Neuronal stem cell (in vitro differentiated cells): ENCODE measurements at regions not wholly inside any gene's neighbourhood (a gene's known extent, or its start where the extent isn't known, plus 50 kb on each side); places are given as distances from the start of the nearest gene placed in this dataset.
"Not testable (repeated sequence)": the region's sequence is repeated elsewhere in the genome, so short reads cannot be mapped to it uniquely, and the experiment has no call there.

Experiments
- DNase-seq: peaks from one replicate; pipeline ENCODE4 v3.0.0-alpha.2; 2013; ENCODE audit warnings: low spot score
- H2AFZ ChIP-seq: one replicate; pipeline ENCODE4 v1.6.1; 2013; ENCODE audit warnings: mild to moderate bottlenecking, low read length, inconsistent platforms
- H2AK5ac ChIP-seq: 2 replicates; pipeline ENCODE4 v1.6.1; 2013; ENCODE audit warnings: low read depth, mild to moderate bottlenecking, inconsistent platforms, low read length, moderate library complexity, mixed read lengths
- H2BK120ac ChIP-seq: 2 replicates; pipeline ENCODE4 v1.6.1; 2013; ENCODE audit warnings: low read depth, mild to moderate bottlenecking, inconsistent platforms, low read length, moderate library complexity, mixed read lengths
- H2BK12ac ChIP-seq: one replicate; pipeline ENCODE4 v1.6.1; 2013; ENCODE audit warnings: low read length, inconsistent platforms
- H2BK15ac ChIP-seq: 2 replicates; pipeline ENCODE4 v1.6.1; 2013; ENCODE audit warnings: mild to moderate bottlenecking, low read length, inconsistent platforms, mixed read lengths
- H2BK5ac ChIP-seq: one replicate; pipeline ENCODE4 v1.6.1; 2013; ENCODE audit warnings: inconsistent platforms, mild to moderate bottlenecking, low read length, moderate library complexity
- H3K14ac ChIP-seq: one replicate; pipeline ENCODE4 v1.6.1; 2013; ENCODE audit warnings: low read length, inconsistent platforms
- H3K18ac ChIP-seq: 2 replicates; pipeline ENCODE4 v1.6.1; 2013; ENCODE audit warnings: low read length, inconsistent platforms
- H3K23ac ChIP-seq: 2 replicates; pipeline ENCODE4 v1.6.1; 2013; ENCODE audit warnings: low read depth, mild to moderate bottlenecking, mixed read lengths, low read length, inconsistent platforms; ENCODE audit not compliant: poor library complexity
- H3K27ac ChIP-seq: replicated peaks from 3 replicates; pipeline ENCODE4 v1.5.1; 2013; ENCODE audit warnings: low read length, inconsistent platforms
- H3K27me3 ChIP-seq, 3 experiments: 2 replicates each; pipeline ENCODE4 v1.6.1; 2013; ENCODE audit warnings: low read length in 3 of 3, mild to moderate bottlenecking in 2 of 3, inconsistent platforms in 1 of 3, low read depth in 1 of 3, mixed read lengths in 1 of 3, moderate library complexity in 1 of 3; ENCODE audit not compliant: control insufficient read depth in 3 of 3, insufficient read depth in 3 of 3
- H3K36me3 ChIP-seq, 2 donors: replicated peaks in 1 of 2; 2 replicates each; pipeline ENCODE4 v1.6.1; 2013; ENCODE audit warnings: low read length in 2 of 2; ENCODE audit not compliant: control insufficient read depth in 2 of 2, insufficient read depth in 2 of 2
- H3K4ac ChIP-seq: 2 replicates; pipeline ENCODE4 v1.6.1; 2013; ENCODE audit warnings: inconsistent platforms, mild to moderate bottlenecking, low read length, moderate library complexity
- H3K4me1 ChIP-seq, 2 donors: 1 replicate in 1 of 2; 2 replicates in 1 of 2; pipeline ENCODE4 v1.6.1; 2013; ENCODE audit warnings: low read length in 2 of 2, low read depth in 1 of 2; ENCODE audit not compliant: control insufficient read depth in 2 of 2, insufficient read depth in 1 of 2
- H3K4me2 ChIP-seq: one replicate; pipeline ENCODE4 v1.6.1; 2013; ENCODE audit warnings: mild to moderate bottlenecking, low read length, inconsistent platforms; ENCODE audit not compliant: insufficient read depth, poor library complexity, severe bottlenecking
- H3K4me3 ChIP-seq, 2 donors: 2 replicates each; pipeline ENCODE4 v1.5.1; 2013; ENCODE audit warnings: low read length in 2 of 2, mild to moderate bottlenecking in 2 of 2, inconsistent platforms in 1 of 2, moderate library complexity in 1 of 2
- H3K79me1 ChIP-seq: one replicate; pipeline ENCODE4 v1.6.1; 2013; ENCODE audit warnings: low read depth, mild to moderate bottlenecking, inconsistent platforms, low read length, moderate library complexity
- H3K9ac ChIP-seq: one replicate; pipeline ENCODE4 v1.6.1; 2013; ENCODE audit warnings: mild to moderate bottlenecking, low read depth, low read length, inconsistent platforms; ENCODE audit not compliant: poor library complexity
- H3K9me3 ChIP-seq, 2 donors: replicated peaks in 1 of 2; 2 replicates each; pipeline versions ENCODE3 to v1.6.1; 2013; ENCODE audit warnings: low read length in 2 of 2, mild to moderate bottlenecking in 2 of 2, inconsistent platforms in 1 of 2, low read depth in 1 of 2, mixed read lengths in 1 of 2, moderate library complexity in 1 of 2; ENCODE audit not compliant: control insufficient read depth in 2 of 2, insufficient read depth in 1 of 2
- H4K8ac ChIP-seq: one replicate; pipeline ENCODE4 v1.6.1; 2013; ENCODE audit warnings: low read depth, mild to moderate bottlenecking, inconsistent platforms, low read length, moderate library complexity
- H4K91ac ChIP-seq: one replicate; pipeline ENCODE4 v1.6.1; 2013; ENCODE audit warnings: low read length, low read depth, mild to moderate bottlenecking, inconsistent platforms; ENCODE audit not compliant: poor library complexity
- WGBS, 2 donors: extraction: QIAGEN DNeasy Blood & Tissue Kit; methylation state at CpG; one replicate each; pipeline ENCODE4 v1.1.7; 2013; ENCODE audit warnings: missing lambda C conversion rate in 2 of 2, mixed read lengths in 1 of 2; ENCODE audit not compliant: insufficient read length in 2 of 2, insufficient replicate concordance in 1 of 2; ENCODE audit errors: extremely low coverage in 2 of 2; 5-methylcytosine and 5-hydroxymethylcytosine counted together

- not testable (repeated sequence) for H3K36me3 ChIP-seq, H3K18ac ChIP-seq, H2AK5ac ChIP-seq, H4K91ac ChIP-seq, H3K4ac ChIP-seq, DNase-seq, H3K9ac ChIP-seq, H3K23ac ChIP-seq, H2AFZ ChIP-seq, H3K79me1 ChIP-seq, H3K27ac ChIP-seq, H3K9me3 ChIP-seq, H2BK15ac ChIP-seq, H2BK5ac ChIP-seq, H3K4me3 ChIP-seq, H3K27me3 ChIP-seq, H3K14ac ChIP-seq, H3K4me1 ChIP-seq, H3K4me2 ChIP-seq, H2BK12ac ChIP-seq, H4K8ac ChIP-seq, H2BK120ac ChIP-seq
- no CpG with 5 or more reads among the region's 1 CpG for WGBS, 2 donors
Measured at GRCh38 chr3:145709779-145710178, 451.2 kb downstream of the PLOD2 start.

- no peak overlapping the region for H3K4ac ChIP-seq
- H3K23ac ChIP-seq, result no peak overlapping the region
- H2BK12ac ChIP-seq, result no peak overlapping the region
- WGBS, 2 donors, result no CpG with 5 or more reads among the region's 1 CpG
- no peak overlapping the region for H2BK5ac ChIP-seq
- H4K91ac ChIP-seq, result no peak overlapping the region
- no peak overlapping the region for H3K18ac ChIP-seq
- no peaks in the 10 kb centered on the region for H3K36me3 ChIP-seq
- H2BK120ac ChIP-seq, result no peak overlapping the region
- H2AK5ac ChIP-seq, result no peak overlapping the region
- H3K9me3 ChIP-seq, result no peaks in the 10 kb centered on the region
- DNase-seq, result no peak
- H3K27ac ChIP-seq, result no peak overlapping the region
- no peaks in the 10 kb centered on the region for H3K79me1 ChIP-seq
- H3K14ac ChIP-seq, result no peak overlapping the region
- H3K27me3 ChIP-seq, result no peaks in the 10 kb centered on the region
- H3K9ac ChIP-seq, result no peak overlapping the region
- H3K4me3 ChIP-seq, result no peak overlapping the region
- no peak overlapping the region for H3K4me2 ChIP-seq
- H4K8ac ChIP-seq, result no peak overlapping the region
- H3K4me1 ChIP-seq, result peaks cover 2 to 8% of the 10 kb centered on the region in 2 donors
- no peak overlapping the region for H2AFZ ChIP-seq
- H2BK15ac ChIP-seq, result no peak overlapping the region
Measured at GRCh38 chr3:145716519-145716918, 444.5 kb downstream of the PLOD2 start.

GRCh38 chr3:145719114-145719513 is 441.9 kb downstream of the PLOD2 start:
- Histone ChIP-seq H2BK12ac (no peak overlapping the region), H2BK5ac (no peak overlapping the region), H2BK120ac (no peak overlapping the region), H3K4me1 (peaks cover 2 to 8% of the 10 kb centered on the region in 2 donors), H4K8ac (no peak overlapping the region), H2AK5ac (no peak overlapping the region), H3K14ac (no peak overlapping the region), H3K4me2 (no peak overlapping the region), H3K36me3 (no peaks in the 10 kb centered on the region), H3K4me3 (no peak overlapping the region), H2AFZ (no peak overlapping the region), H3K27me3 (no peaks in the 10 kb centered on the region), H3K23ac (no peak overlapping the region), H2BK15ac (no peak overlapping the region), H3K18ac (no peak overlapping the region), H3K27ac (no peak overlapping the region), H3K4ac (no peak overlapping the region), H3K9ac (no peak overlapping the region), H3K79me1 (no peaks in the 10 kb centered on the region), H4K91ac (no peak overlapping the region), H3K9me3 (no peaks in the 10 kb centered on the region)
- WGBS, 2 donors, result no CpG with 5 or more reads among the region's 1 CpG
- DNase-seq, result no peak

GRCh38 chr3:145721273-145721805 is 439.6 kb downstream of the PLOD2 start:
- Histone ChIP-seq H3K14ac (no peak overlapping the region), H3K18ac (no peak overlapping the region), H4K8ac (no peak overlapping the region), H3K4me3 (no peak overlapping the region), H2AFZ (no peak overlapping the region), H2BK120ac (no peak overlapping the region), H3K4me2 (no peak overlapping the region), H3K23ac (no peak overlapping the region), H3K4ac (no peak overlapping the region), H3K27me3 (no peaks in the 10 kb centered on the region), H2BK5ac (no peak overlapping the region), H3K4me1 (peaks cover 0 to 8% of the 10 kb centered on the region in 2 donors), H2BK15ac (no peak overlapping the region), H3K27ac (no peak overlapping the region), H3K79me1 (no peaks in the 10 kb centered on the region), H3K36me3 (no peaks in the 10 kb centered on the region), H4K91ac (no peak overlapping the region), H3K9ac (no peak overlapping the region), H2BK12ac (no peak overlapping the region), H3K9me3 (no peaks in the 10 kb centered on the region), H2AK5ac (no peak overlapping the region)
- DNase-seq, result no peak
- no CpG with 5 or more reads among the region's 3 CpGs for WGBS, 2 donors
